K562 (cell line): ENCODE measurements at regions not wholly inside any gene's neighbourhood (a gene's known extent, or its start where the extent isn't known, plus 50 kb on each side); places are given as distances from the start of the nearest gene placed in this dataset.

Experiments used
- ATAC-seq: fragments of 200-7000 bp; cut with Tn5 transposase; 3 replicates; pipeline ENCODE4 v1.9.1; 2020; ENCODE audit warnings: moderate library complexity
- BruUV-seq: library from RNA; stranded (reverse); fragments of 400-500 nt; replicated peaks from 2 replicates; lab custom pipeline; 2021; lab: Mats Ljungman, UMichigan
- CTCF ChIA-PET: fragments of 300-600 bp; formaldehyde crosslinking; extraction: SDS; loops from one replicate; lab custom pipeline; 2021; ENCODE audit warnings: low intra/inter-chr PET ratio; lab: Yijun Ruan, JAX
- POLR2A ChIA-PET: fragments of 300-600, 350-650 bp; sonication (Branson Sonifier 250); formaldehyde crosslinking; extraction: SDS; loops from one replicate; lab custom pipeline; 2021; ENCODE audit warnings: antibody characterized with exemption, inconsistent platforms; lab: Yijun Ruan, JAX
- DNase-seq, 4 experiments: peaks; one replicate each; pipeline versions ENCODE4 v3.0.0 to v3.0.0-alpha.2; 2011 to 2018; ENCODE audit warnings: low spot score in 3 of 4, mixed read lengths in 3 of 4; ENCODE audit errors: extremely low read depth in 1 of 4
- FAIRE-seq: peaks from 2 replicates; lab custom pipeline; 2011; peaks lifted over from hg19 to GRCh38; lab: Jason Lieb, UNC
- H2AFZ ChIP-seq: 2 replicates; pipeline ENCODE4 v1.6.0; 2011; ENCODE audit warnings: low read depth, low read length, control low read depth, inconsistent platforms
- H3K27ac ChIP-seq: fragments of 200-600 bp; 3 replicates; pipeline ENCODE4 v1.8.0; 2011; ENCODE audit warnings: low read depth, mild to moderate bottlenecking, control low read depth, inconsistent platforms, low read length, moderate library complexity, mixed read lengths; ENCODE audit errors: extremely low read depth
- H3K27me3 ChIP-seq, 2 experiments: fragments of 300-600 bp in 1 of 2; 2 replicates in 1 of 2; 3 replicates in 1 of 2; pipeline versions ENCODE4 v1.6.0 to v1.8.0; 2011; ENCODE audit warnings: inconsistent platforms in 2 of 2, low read length in 2 of 2, mild to moderate bottlenecking in 1 of 2, mixed read lengths in 1 of 2, moderate library complexity in 1 of 2; ENCODE audit not compliant: control insufficient read depth in 2 of 2, insufficient read depth in 2 of 2
- H3K36me3 ChIP-seq: fragments of 300-600 bp; 3 replicates; pipeline ENCODE4 v1.8.0; 2011; ENCODE audit warnings: mild to moderate bottlenecking, low read length, inconsistent platforms; ENCODE audit not compliant: control insufficient read depth, insufficient read depth
- H3K4me1 ChIP-seq, 2 experiments: fragments of 200-600 bp in 1 of 2; replicated peaks in 1 of 2; 2 replicates in 1 of 2; 3 replicates in 1 of 2; pipeline versions ENCODE4 v1.5.1 to v1.8.0; 2011; ENCODE audit warnings: inconsistent platforms in 2 of 2, low read length in 2 of 2, mild to moderate bottlenecking in 1 of 2, mixed read lengths in 1 of 2, moderate library complexity in 1 of 2; ENCODE audit not compliant: control insufficient read depth in 2 of 2, insufficient read depth in 2 of 2
- H3K4me2 ChIP-seq: 2 replicates; pipeline ENCODE4 v1.6.1; 2011; ENCODE audit warnings: low read length, control low read depth, inconsistent platforms, mixed read lengths; ENCODE audit not compliant: insufficient read depth
- H3K4me3 ChIP-seq: fragments of 200-600 bp; sonication (generic), shearing (Covaris generic); 2 replicates; pipeline ENCODE4 v1.5.1; 2016; ENCODE audit warnings: control low read depth, inconsistent platforms
- H3K79me2 ChIP-seq: fragments of 200-600 bp; 3 replicates; pipeline ENCODE4 v1.8.0; 2011; ENCODE audit warnings: low read length, inconsistent platforms; ENCODE audit not compliant: control insufficient read depth, insufficient read depth
- H3K9ac ChIP-seq, 2 experiments: 2 replicates each; pipeline versions ENCODE4 v1.6.0 to v1.6.1; 2011; ENCODE audit warnings: low read depth in 2 of 2, low read length in 2 of 2, control low read depth in 1 of 2, inconsistent platforms in 1 of 2, mild to moderate bottlenecking in 1 of 2, mixed read lengths in 1 of 2; ENCODE audit not compliant: insufficient read depth in 1 of 2
- H3K9me1 ChIP-seq: one replicate; pipeline ENCODE4 v1.6.0; 2011; ENCODE audit warnings: inconsistent platforms, mild to moderate bottlenecking, low read length, moderate library complexity; ENCODE audit not compliant: control insufficient read depth, insufficient read depth
- H3K9me3 ChIP-seq: replicated peaks from 2 replicates; pipeline ENCODE4 v1.5.1; 2011; ENCODE audit warnings: low read depth, low read length, inconsistent platforms; ENCODE audit not compliant: control insufficient read depth, insufficient read depth
- H4K20me1 ChIP-seq: replicated peaks from 2 replicates; pipeline ENCODE4 v1.6.1; 2011; ENCODE audit warnings: low read length, inconsistent platforms, mixed read lengths; ENCODE audit not compliant: control insufficient read depth, insufficient read depth
- CEBPB ChIP-seq: fragments of 450-650 bp; IDR thresholded peaks from 2 replicates; pipeline ENCODE4 v1.6.1; 2016; ENCODE audit warnings: missing genetic modification characterization, missing compliant biosample characterization
- NR4A1 ChIP-seq, 2 experiments: fragments of 250-450 bp in 1 of 2; fragments of 450-650 bp in 1 of 2; sonication (Bioruptor Pico) in 1 of 2; IDR thresholded peaks; 2 replicates each; pipeline versions ENCODE4 v1.4.0 to v1.6.1; 2016 to 2020; ENCODE audit warnings: mild to moderate bottlenecking in 2 of 2, missing compliant biosample characterization in 1 of 2, missing genetic modification characterization in 1 of 2, moderate library complexity in 1 of 2
- PATZ1 ChIP-seq: fragments of 250-450 bp; sonication (Bioruptor Pico); IDR thresholded peaks from 2 replicates; pipeline ENCODE4 v1.5.0; 2020; ENCODE audit warnings: mild to moderate bottlenecking, borderline replicate concordance
- POLR2AphosphoS2 ChIP-seq: IDR thresholded peaks from 2 replicates; pipeline ENCODE4 v1.6.1; 2012; ENCODE audit warnings: low read length, improper control_type of control experiment
- RFX1 ChIP-seq: fragments of 450-650 bp; IDR thresholded peaks from 2 replicates; pipeline ENCODE4 v1.6.1; 2016; ENCODE audit warnings: mild to moderate bottlenecking, moderate library complexity
- SPI1 ChIP-seq: IDR thresholded peaks from 2 replicates; pipeline ENCODE4 v1.6.1; 2011; ENCODE audit warnings: low read depth, low read length, control low read depth, borderline replicate concordance
- ZNF121 ChIP-seq: sonication (generic); formaldehyde crosslinking; conservative IDR thresholded peaks from 2 replicates; pipeline ENCODE4 v1.8.0; 2022; ENCODE audit warnings: missing genetic modification reagents
- WGBS: fragments of 100-300 bp; shearing (Covaris generic); methylation state at CpG from one replicate; pipeline ENCODE4 v1.1.6; 2016; ENCODE audit warnings: low coverage, mixed read lengths; ENCODE audit not compliant: insufficient coverage; ENCODE audit errors: missing lambda C conversion rate; 5-methylcytosine and 5-hydroxymethylcytosine counted together
- in situ Hi-C: fragments of 300-500 bp; cut with MboI; formaldehyde crosslinking; loops from 4 replicates; pipeline ENCODE4 v1.15.0; 2018; ENCODE audit warnings: inconsistent platforms, mixed read lengths
- intact Hi-C: fragments of 100-400 bp; cut with micrococcal nuclease; formaldehyde crosslinking; loops from 2 replicates; pipeline ENCODE4 v1.14.2; 2022

GRCh38 chr13:44107357-44108121 is 227.8 kb downstream of the LACC1 start (continued):
- TF ChIP-seq PATZ1 (no peak), SPI1 (no peak), NR4A1 (CRISPR knock-in tag; IDR thresholded peaks at IDR 0.05) (no peak), NR4A1 (tag; IDR thresholded peaks at IDR 0.05) (no peak), ZNF121 (CRISPR knock-in tag) (no peak), POLR2AphosphoS2 (no peak)

GRCh38 chr13:44108331-44108858 is 228.7 kb downstream of the LACC1 start:
- ChIA-PET POLR2A (no interaction called here), CTCF (no interaction called here)
- Histone ChIP-seq H3K4me1 (no peaks in the 10 kb centered on the region), H3K4me2 (no peak overlapping the region), H3K27ac (no peak overlapping the region), H3K4me3 (no peak overlapping the region), H3K36me3 (no peaks in the 10 kb centered on the region), H4K20me1 (no peaks in the 10 kb centered on the region), H3K9me3 (no peaks in the 10 kb centered on the region), H3K27me3 (no peaks in the 10 kb centered on the region), H3K9ac (no peak overlapping the region), H2AFZ (no peak overlapping the region), H3K9me1 (no peaks in the 10 kb centered on the region), H3K79me2 (no peaks in the 10 kb centered on the region)
- FAIRE-seq (no peak), DNase-seq (no peak), ATAC-seq (no peak)
- 0% methylated on average over 2 of the region's 2 CpGs for WGBS
- no TSS peak for BruUV-seq
- in situ Hi-C loops (no loop called here), intact Hi-C loops (no loop called here)
- TF ChIP-seq RFX1 (0 out of 2 replicates have a peak, but pooled peaks have one; percentile 24), CEBPB (tag) (no peak)
